HG03139 (cell line): ENCODE measurements at regions not wholly inside any gene's neighbourhood (a gene's known extent, or its start where the extent isn't known, plus 50 kb on each side); places are given as distances from the start of the nearest gene placed in this dataset.
"Not testable (repeated sequence)": the region's sequence is repeated elsewhere in the genome, so short reads cannot be mapped to it uniquely, and the experiment has no call there.

ENCODE experiments used
- ATAC-seq: cut with Tn5 transposase; IDR thresholded peaks from one replicate; pipeline ENCODE4 v1.9.1; 2021; ENCODE audit not compliant: unreplicated experiment

DNA sequence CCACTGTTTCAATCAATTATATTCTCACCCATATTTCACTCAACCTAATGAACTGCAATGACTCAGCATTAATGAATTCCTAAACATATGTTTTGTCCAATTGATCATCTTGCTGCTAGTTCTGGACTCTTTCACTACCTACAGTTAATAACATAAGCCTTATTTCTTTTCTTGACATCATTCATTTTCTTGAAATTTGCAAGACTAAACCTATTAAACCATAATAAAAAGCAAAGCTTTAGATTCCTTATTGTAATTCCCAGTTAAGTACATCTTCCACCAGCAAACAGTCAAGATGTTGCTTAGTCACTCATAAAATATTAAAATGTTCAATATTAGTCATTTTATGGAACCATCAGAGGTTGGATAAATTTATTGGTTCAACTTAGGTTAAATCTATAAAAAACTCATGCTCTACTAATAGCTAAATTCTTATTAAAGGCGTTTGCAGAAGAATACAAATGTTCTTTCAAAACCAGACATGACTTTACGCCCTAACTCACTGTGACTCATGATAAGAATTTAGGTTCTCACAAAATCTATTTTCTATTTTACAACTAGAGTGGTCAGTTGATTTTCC lies 599.4 kb downstream of the RNF144A start:
- ATAC-seq, result no peak

DNA sequence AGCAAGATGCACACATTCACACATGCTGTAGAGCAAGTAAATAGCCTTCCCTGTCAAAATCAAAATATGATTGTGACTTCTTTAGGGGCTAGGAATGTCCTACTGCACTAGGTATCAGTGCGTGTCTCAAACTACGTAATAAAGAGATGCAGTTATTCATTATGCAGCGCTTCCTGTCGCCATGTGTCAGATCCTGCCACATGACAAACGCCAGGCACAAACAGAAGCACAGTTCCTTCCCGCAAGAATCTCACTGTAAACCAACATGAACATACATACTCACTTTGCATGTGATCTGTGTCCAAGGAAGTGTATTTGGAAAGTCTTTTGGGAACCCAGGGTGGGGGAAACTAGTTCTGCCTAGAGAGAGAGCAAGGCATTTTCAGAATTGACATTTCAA lies 599.9 kb downstream of the RNF144A start:
- ATAC-seq, result no peak

GRCh38 chr2:7517851-7518250 lies 600.6 kb downstream of the RNF144A start:
- no peak for ATAC-seq

DNA sequence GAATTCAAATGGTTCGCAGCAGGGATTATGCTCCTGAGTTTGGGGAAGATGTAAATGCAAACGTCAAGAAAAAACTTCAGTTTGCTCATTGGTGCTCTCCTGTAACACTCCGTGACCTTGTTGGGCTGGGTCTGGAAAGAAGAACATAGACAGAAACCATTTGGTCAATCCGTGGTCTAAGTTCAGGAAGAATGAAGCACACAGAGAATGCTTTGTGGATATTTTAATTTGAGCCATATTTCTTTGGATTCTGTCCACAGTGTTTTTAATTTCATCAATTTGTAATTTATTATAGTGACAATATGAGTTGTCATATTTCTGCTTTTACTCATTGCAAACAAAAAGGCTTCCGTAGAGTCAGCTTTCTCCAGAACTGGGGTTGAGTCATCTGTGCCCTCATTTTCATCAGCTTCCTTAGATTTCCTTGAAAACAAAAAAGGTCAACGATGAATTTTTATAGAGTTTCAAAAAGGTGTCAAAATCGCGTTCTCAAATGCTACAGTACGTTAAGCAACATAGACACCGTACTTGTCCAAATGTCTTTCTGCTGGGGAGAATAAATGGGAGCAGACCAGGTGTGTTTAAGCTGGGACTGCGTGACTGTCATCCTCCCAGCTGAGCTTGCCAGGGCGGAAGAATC lies 606.4 kb downstream of the RNF144A start:
- no peak for ATAC-seq

DNA sequence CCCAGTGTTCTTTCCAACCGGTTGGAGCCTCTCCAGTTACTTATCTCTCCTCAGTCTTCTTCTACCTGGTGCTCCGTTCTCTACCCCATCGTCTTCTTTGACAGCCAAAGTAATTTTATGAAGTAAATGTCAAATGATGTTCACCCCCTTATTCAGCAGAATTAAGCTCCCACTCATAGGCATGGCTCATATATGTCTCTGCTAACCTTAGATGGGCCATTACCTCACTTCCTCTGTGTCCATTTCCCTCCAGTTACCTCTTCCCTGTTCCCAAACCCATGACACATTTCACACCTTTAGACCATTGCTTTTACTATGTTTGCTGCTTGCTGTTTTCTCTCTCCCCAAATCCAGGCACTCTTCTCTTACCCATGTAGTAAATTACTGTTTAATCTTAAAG lies 607.0 kb downstream of the RNF144A start:
- no peak for ATAC-seq

DNA sequence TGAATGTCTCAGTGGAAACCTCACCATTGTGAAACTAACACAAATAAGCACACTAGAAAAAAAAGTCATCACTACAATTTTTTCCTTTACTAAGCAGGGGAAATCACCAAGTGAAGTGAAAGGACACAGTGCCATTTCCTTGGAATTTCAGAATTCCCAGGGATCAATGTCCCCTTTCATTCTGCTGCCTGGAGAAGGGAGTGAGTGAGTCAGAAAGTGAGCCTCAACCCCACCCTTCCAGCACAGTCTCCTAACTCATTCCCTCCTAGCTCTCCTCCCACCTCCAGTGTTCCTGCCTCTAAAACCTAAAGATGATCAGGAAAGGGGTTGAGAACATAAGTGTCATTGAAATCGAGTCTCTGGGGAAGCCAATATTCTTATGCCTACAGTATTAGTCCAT lies 608.5 kb downstream of the RNF144A start:
- no peak for ATAC-seq

- ATAC-seq, result no peak
These were observed 610.0 kb downstream of the RNF144A start for GRCh38 chr2:7527165-7527722.

- ATAC-seq, result no peak
These were observed 612.8 kb downstream of the RNF144A start for GRCh38 chr2:7530001-7530400.

DNA sequence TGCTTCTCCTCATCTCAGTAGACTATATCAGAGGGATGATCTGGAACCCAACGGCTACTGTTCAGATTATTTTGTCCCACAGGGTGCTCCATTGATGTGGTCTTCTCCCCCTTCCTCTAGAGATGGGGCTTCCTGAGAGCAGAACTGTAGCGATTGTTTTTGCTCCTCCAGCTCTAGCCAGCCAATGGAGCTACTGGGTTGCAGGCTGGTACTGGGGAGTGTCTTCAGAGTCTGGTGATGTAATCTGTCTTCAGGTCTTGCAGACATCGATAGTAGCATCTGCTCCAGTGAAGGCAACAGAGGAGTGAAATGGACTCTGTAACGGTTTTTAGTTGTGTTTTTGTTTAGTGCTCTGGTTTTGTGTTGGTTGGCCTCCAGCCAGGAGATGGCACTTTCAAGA lies 621.9 kb downstream of the RNF144A start:
- ATAC-seq, result no peak

- ATAC-seq, result no peak
These were observed 622.5 kb downstream of the RNF144A start for GRCh38 chr2:7539760-7540159.

DNA sequence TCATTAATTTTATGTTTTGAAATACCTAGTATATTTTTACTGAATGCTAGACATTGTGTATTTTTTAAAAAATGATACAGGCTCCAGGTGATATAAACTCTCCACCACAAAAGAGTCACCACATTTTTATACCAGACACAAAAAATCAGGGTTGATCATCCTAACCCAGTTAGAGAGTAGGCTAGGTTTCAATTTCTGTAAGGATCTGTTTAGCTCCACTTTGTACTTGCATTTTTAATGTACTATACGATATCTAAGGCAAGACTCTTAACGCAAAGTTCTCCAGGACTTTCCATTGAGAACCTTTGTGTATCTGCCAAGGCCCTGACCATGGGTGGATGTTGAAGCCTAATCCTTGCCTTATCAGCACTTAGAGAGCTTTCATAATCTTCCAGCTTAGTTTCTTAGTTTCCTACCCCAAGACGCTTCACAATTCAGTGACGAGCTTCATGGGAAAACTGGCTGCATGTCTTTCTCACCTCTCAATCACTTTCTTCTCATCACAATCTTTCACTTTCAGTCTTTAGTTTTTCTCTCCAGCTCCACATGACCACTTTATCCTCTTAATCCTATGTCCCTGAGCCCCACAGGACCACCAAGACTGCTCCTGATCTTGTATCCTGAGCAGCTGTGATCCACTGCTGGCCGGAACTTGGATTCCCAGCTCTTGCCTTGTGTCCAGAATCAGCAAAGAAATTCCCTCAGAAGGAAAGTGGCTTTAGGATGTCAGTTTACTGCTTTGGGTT lies 635.8 kb downstream of the RNF144A start:
- no peak for ATAC-seq

GRCh38 chr2:7555260-7555659 lies 638.0 kb downstream of the RNF144A start:
- ATAC-seq, result no peak

- ATAC-seq, result no peak
These were observed 640.2 kb downstream of the RNF144A start for GRCh38 chr2:7557376-7557775.

DNA sequence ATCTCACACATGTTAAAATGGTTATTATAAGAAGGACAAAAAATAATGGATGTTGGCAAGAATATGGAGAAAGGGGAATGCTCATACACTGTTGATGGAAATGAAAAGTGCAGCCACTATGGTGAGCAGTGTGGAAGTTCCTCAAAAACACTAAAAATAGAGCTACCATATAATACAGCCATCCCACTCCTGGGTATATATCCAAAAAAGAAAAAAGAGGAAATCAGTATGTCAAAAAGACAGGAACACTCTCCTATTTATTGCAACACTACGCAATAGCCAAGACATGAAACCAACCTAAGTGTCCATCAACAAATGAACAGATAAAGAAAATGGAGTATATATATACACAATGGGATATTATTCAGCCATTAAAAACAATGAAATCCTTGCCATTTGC lies 642.6 kb downstream of the RNF144A start:
- no peak for ATAC-seq

- no peak for ATAC-seq
These were observed 649.2 kb downstream of the RNF144A start for GRCh38 chr2:7566382-7566881.

DNA sequence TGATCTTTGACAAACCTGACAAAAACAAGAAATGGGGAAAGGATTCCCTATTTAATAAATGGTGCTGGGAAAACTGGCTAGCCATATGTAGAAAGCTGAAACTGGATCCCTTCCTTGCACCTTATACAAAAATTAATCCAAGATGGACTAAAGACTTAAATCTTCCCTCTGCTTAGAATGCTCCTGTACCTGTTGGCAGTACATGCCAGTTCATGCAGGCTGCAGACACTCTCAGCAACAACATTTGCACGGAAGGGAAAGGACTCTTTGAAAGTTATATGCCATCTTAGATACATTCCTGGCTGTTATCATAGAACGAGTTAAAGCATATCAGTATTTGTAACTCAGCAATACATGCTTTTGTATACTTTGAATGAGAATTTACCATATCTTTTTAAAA lies 649.9 kb downstream of the RNF144A start:
- not testable (repeated sequence) for ATAC-seq

DNA sequence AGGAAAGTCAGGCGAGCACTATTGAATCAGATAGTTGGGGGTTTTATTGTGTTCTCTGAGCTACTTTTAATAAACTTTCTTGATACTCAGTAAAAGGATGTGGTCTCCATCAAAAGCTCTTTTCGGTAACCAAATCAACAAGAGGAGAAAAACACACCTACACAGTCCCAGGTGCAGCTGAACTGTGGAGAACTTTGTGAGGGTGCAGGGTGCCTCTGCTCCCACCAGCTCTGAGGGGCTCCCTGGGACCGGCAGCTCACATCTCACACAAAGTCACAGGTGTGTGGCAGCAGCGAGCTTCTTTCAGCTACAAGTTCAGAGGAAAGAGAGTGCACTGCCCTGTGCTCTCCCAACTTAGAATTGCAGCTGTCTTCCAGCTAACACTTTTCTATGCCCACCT lies 650.4 kb downstream of the RNF144A start:
- ATAC-seq, result no peak

DNA sequence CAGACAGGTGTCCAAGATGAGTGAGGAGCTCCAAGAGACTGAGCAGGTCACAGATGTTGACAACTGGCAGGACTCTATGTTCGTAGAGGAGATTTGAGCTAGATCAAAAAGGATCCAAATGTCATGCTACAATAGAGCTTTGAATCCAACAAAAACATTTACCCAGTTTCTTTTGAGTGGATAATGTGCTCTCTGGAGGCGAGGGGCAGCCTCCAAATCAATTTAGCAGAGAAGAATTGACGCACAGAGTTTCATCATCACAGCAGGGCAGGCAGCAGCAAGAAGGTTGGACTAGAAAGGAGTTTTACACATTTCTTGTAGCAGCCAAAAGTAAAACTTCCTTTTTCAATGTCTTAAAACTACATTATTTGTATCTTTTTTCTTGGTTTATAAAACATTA lies 653.0 kb downstream of the RNF144A start:
- no peak for ATAC-seq

GRCh38 chr2:7571701-7572100 lies 654.5 kb downstream of the RNF144A start:
- no peak for ATAC-seq

- no peak for ATAC-seq
These were observed 655.2 kb downstream of the RNF144A start for GRCh38 chr2:7572450-7572849.

- ATAC-seq, result no peak
These were observed 656.1 kb downstream of the RNF144A start for GRCh38 chr2:7573166-7573825.
